GM12873 (cell line): ENCODE measurements at regions not wholly inside any gene's neighbourhood (a gene's known extent, or its start where the extent isn't known, plus 50 kb on each side); places are given as distances from the start of the nearest gene placed in this dataset.

Experiments
- TF ChIP-seq, protein P1 (sequence below): IDR thresholded peaks from 2 replicates; pipeline ENCODE4 v1.5.1; 2012; ENCODE audit warnings: low read depth, mild to moderate bottlenecking, moderate library complexity, low read length, control low read depth; ENCODE audit not compliant: insufficient read depth; ENCODE audit errors: missing control alignments

DNA sequence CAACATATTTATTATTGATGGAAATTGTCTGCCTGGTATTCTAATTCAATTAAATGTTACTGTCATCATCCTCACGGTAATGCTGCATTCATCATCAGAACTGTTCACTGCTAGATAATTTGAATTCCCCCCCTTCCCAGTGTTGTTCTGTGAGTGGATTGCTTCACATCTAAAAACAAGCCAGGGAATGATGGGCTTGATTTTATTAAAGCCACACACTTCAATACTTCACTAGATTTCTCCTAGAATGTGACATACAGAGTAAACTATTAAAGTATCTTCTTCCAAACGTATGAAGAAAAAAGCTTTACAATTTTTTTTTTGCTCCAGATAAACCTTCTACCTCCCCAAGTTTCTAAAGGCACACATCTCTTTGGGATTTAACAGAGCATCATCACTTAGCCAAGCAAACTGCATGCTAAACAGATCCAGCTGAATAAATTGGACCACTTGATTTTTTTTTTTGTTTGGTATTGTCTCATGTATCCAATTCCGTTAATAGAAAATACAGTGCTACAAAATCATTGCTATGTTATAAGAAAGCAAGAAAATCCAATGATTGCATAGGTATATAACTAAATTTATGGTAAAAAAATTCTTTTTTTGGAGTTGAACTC, 692.4 kb downstream of the MTRR start:
- TF ChIP-seq, protein P1, sequence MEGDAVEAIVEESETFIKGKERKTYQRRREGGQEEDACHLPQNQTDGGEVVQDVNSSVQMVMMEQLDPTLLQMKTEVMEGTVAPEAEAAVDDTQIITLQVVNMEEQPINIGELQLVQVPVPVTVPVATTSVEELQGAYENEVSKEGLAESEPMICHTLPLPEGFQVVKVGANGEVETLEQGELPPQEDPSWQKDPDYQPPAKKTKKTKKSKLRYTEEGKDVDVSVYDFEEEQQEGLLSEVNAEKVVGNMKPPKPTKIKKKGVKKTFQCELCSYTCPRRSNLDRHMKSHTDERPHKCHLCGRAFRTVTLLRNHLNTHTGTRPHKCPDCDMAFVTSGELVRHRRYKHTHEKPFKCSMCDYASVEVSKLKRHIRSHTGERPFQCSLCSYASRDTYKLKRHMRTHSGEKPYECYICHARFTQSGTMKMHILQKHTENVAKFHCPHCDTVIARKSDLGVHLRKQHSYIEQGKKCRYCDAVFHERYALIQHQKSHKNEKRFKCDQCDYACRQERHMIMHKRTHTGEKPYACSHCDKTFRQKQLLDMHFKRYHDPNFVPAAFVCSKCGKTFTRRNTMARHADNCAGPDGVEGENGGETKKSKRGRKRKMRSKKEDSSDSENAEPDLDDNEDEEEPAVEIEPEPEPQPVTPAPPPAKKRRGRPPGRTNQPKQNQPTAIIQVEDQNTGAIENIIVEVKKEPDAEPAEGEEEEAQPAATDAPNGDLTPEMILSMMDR = no peak

DNA sequence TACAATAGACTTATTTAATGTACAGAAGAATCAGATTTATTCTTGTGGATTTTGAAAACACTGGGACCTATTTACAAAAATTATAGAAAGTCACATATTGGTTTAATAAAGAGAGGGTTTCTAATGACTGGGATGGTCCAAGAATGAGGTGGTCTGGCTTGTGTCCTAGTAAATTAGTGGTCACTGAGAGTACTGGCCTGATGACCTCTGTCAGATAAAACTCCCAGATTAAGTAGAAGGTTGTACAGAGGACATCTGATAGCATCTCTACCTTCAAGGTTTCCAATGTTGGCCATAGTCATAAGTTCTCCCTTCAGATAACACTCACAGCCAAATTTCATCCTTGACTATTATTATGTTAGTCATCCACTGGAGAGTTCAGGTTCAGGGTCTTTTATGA, 692.9 kb downstream of the MTRR start:
- TF ChIP-seq, protein P1 = no peak

DNA sequence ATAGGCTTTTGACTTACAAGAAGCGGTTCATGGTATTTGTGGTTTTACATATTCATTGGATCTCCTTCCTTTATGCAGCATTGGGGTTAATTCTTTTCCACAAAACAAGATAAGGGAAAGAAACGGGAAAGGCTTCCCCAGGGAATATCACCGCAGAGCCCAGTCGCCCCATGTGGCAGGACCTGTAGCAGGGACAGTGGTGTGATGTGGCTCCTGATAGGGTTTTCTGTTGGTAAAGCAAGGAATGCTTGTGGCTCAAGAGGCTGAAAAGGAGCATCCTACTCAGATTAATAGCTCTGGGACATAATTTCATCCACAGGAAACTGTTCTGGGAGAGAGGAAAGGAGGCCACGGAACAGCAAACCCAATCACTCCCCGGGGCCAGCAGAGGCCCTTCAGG, 699.9 kb downstream of the MTRR start:
- TF ChIP-seq, protein P1 = no peak

DNA sequence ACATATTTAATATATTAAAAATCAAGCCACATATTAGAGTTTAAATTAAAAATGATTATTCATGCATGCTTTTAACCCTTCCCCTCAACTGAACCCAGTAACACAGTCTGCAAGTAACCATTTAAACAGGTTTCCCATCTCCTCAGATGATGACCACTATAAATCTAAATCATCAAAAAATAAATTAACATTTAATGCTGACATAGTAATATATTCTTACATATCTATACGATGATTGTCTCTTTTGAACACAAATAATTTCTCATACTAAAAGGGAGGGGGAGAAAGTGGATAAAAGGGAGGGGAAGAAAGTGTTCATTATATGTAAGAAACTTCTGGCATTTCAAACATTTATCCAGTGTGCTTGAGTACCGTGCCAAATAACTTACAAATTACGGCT, 701.6 kb downstream of the MTRR start:
- TF ChIP-seq, protein P1 = no peak

DNA sequence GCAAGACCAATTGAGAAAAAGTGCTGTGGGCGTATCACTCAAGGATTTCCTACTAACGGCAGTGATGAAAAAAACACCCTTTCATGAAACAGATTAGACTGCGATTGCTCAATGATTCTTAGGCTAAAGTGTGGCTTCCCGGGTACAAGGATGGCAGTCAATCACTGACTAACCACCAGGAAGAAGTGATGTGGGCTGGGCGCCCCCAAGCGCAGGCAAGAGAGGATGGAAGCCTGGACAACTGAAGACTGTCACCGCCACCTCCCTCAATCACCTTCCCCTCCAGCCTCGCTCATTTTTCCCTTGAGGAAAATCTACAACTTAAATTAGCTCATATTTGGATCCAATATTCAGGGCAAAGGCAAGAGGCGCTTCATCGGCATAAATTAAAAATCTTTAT, 707.2 kb downstream of the MTRR start:
- TF ChIP-seq, protein P1 = no peak

DNA sequence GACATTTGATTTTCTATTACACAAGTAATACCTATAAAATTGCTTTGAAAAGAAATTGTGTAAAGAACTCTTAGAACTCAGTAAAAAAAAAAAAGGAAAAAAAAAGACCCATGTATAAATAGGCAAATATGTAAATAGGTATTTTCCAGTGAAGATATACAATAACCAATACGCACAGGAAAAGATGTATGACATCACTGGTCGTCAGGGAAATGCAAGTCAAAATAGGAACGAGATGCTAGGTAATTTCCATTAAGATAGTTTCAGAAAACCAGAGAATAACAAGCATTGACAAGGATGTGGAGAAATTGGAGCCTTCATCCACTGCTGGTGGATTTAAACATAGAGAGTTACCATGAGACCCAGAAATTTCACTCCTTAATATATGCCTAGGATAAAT, 708.8 kb downstream of the MTRR start:
- TF ChIP-seq, protein P1 = no peak

DNA sequence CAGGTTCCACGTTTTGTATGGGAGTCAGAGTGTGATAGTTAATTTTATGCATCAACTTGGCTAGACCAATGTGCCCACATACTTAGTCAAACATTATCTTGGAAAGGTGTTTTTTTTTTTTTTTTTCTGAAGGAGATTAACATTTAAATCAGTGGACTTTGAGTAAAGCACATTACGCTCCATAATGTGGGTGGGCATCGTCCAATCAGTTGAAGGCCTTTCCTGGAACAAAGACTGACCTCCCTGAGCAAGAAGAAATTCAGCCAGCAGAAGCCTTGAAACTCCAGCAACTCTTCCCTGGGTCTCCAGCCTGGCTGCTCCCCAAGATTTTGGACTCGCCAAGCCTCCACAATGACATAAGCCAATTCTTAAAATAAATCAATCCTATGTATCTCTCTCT, 711.4 kb downstream of the MTRR start:
- TF ChIP-seq, protein P1 = no peak
